HFFc6 (cell line): ENCODE measurements at regions not wholly inside any gene's neighbourhood (a gene's known extent, or its start where the extent isn't known, plus 50 kb on each side); places are given as distances from the start of the nearest gene placed in this dataset.

Experiments used
- DNase-seq: peaks from one replicate; pipeline ENCODE4 v3.0.0-alpha.2; 2018
- H3K27ac Mint-ChIP-seq: 2 replicates; pipeline ENCODE4 v1.8.0; 2020; ENCODE audit warnings: mild to moderate bottlenecking, mixed read lengths
- H3K27me3 Mint-ChIP-seq: 2 replicates; pipeline ENCODE4 v1.8.0; 2021; ENCODE audit warnings: mild to moderate bottlenecking, moderate library complexity, mixed read lengths; ENCODE audit not compliant: insufficient read depth
- H3K36me3 Mint-ChIP-seq: 2 replicates; pipeline ENCODE4 v1.8.0; 2021; ENCODE audit warnings: low read depth, mixed read lengths
- H3K4me1 Mint-ChIP-seq: 2 replicates; pipeline ENCODE4 v1.8.0; 2020; ENCODE audit warnings: low read depth, mixed read lengths
- H3K4me3 Mint-ChIP-seq: 2 replicates; pipeline ENCODE4 v1.8.0; 2020; ENCODE audit warnings: mild to moderate bottlenecking, moderate library complexity, mixed read lengths
- H3K9me3 Mint-ChIP-seq: 2 replicates; pipeline ENCODE4 v1.8.0; 2020; ENCODE audit warnings: mild to moderate bottlenecking, mixed read lengths
- TF ChIP-seq, protein P1 (sequence below): fragments of 200-600 bp; sonication (generic); IDR thresholded peaks from 2 replicates; pipeline ENCODE4 v1.5.0; 2021; ENCODE audit warnings: antibody characterized with exemption, mild to moderate bottlenecking

DNA sequence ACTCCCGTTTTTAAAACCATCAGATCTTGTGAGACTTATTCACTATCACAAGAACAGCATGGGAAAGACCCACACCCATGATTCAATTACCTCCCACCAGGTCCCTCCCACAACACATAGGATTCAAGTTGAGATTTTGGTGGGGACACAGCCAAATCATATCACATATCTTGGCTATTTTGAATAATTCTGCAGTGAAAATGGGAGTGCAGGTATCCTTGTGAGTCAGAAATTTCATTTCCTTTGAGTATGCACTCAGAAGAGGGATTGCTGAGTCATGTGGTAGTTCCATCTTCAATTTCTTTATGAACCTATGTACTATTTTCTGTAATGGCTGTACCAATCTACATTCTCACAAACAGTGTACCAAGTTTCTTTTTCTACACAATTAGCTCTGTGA is 125.8 kb downstream of the ANKRD7 start:
- Mint-ChIP-seq H3K4me1 (no peaks in the 10 kb centered on the region), H3K9me3 (peaks cover 16% of the 10 kb centered on the region), H3K27me3 (no peaks in the 10 kb centered on the region), H3K36me3 (no peaks in the 10 kb centered on the region), H3K4me3 (no peak overlapping the region), H3K27ac (no peak overlapping the region)
- no peak for DNase-seq
- TF ChIP-seq, protein P1, sequence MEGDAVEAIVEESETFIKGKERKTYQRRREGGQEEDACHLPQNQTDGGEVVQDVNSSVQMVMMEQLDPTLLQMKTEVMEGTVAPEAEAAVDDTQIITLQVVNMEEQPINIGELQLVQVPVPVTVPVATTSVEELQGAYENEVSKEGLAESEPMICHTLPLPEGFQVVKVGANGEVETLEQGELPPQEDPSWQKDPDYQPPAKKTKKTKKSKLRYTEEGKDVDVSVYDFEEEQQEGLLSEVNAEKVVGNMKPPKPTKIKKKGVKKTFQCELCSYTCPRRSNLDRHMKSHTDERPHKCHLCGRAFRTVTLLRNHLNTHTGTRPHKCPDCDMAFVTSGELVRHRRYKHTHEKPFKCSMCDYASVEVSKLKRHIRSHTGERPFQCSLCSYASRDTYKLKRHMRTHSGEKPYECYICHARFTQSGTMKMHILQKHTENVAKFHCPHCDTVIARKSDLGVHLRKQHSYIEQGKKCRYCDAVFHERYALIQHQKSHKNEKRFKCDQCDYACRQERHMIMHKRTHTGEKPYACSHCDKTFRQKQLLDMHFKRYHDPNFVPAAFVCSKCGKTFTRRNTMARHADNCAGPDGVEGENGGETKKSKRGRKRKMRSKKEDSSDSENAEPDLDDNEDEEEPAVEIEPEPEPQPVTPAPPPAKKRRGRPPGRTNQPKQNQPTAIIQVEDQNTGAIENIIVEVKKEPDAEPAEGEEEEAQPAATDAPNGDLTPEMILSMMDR, result no peak

DNA sequence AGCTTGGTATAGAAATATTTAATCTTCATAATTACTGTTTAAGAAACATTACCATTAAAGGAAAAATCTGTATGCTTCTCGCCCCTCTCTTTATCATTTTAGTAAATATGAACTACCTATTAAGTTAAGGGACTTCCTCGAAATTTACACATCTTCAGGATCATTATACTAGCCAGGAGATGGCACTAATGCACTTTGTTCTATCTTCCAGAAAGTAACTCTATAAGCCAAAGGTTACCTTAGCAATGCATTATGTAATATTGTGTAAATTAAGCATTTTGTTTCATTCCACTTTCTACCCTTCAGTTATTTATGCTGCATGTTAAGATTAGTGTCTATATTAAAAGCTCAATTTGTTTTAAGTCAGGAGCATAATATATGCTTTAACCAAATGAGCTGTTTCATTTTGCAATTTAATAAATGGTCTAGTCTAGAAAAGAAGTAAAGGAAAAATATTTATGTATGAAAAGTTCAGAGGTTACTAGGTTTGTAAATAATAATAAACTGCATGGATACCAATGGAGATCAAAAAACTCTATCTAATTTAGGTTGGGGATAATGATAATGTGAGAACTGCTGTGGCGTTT is 128.5 kb downstream of the ANKRD7 start:
- Mint-ChIP-seq H3K27me3 (no peaks in the 10 kb centered on the region), H3K4me3 (no peak overlapping the region), H3K9me3 (peaks cover 17% of the 10 kb centered on the region), H3K4me1 (no peaks in the 10 kb centered on the region), H3K27ac (no peak overlapping the region), H3K36me3 (no peaks in the 10 kb centered on the region)
- no peak for DNase-seq
- TF ChIP-seq, protein P1, result no peak; the same call in 1 of the 2 replicates

DNA sequence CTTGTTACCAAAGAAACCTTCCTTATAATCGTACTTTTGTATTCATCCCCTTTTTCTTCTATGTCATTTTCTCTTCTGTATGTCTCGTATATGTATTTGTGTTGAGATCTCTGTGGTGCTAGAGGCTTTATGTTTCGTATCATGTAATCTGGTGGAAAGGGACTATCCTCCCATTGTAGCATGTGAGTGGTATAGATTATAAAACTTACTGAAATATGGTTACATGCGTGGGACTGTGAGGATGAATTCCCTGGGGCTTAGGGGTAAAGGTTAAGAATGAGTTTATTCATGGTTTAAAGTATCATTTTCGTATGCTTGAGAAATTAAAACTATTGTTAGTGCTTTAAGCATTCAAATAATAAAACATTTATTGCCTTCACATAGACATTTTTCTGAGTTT is 141.9 kb downstream of the ANKRD7 start:
- Mint-ChIP-seq H3K36me3 (no peaks in the 10 kb centered on the region), H3K27me3 (peaks cover 2% of the 10 kb centered on the region; the same call in 1 of the 2 replicates), H3K27ac (no peak overlapping the region), H3K9me3 (peaks cover 16% of the 10 kb centered on the region), H3K4me1 (no peaks in the 10 kb centered on the region), H3K4me3 (no peak overlapping the region)
- no peak for DNase-seq
- TF ChIP-seq, protein P1, result no peak

DNA sequence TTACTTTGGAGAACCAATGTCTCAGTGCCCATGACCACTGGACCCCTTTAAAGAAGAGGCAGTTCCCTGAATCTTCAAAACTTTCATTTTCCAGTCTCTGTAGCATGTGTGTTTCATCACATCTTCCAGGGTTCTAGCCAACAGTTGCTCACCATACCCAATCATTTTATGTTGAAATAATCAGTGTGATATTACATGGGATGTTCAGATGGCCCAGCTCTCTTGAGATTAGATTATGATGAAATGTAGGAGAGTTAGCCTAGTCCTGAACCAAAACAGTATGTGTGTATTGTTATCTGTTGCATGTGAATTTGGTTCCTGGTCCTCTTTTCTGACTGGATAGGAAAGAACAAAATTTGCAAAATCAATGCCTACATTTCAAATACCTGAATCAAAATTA is 144.5 kb downstream of the ANKRD7 start:
- Mint-ChIP-seq H3K27ac (no peak overlapping the region), H3K4me1 (no peaks in the 10 kb centered on the region), H3K9me3 (peaks cover 34% of the 10 kb centered on the region), H3K27me3 (peaks cover 2% of the 10 kb centered on the region; the same call in 1 of the 2 replicates), H3K36me3 (no peaks in the 10 kb centered on the region), H3K4me3 (no peak overlapping the region)
- TF ChIP-seq, protein P1, result no peak
- DNase-seq, result no peak

DNA sequence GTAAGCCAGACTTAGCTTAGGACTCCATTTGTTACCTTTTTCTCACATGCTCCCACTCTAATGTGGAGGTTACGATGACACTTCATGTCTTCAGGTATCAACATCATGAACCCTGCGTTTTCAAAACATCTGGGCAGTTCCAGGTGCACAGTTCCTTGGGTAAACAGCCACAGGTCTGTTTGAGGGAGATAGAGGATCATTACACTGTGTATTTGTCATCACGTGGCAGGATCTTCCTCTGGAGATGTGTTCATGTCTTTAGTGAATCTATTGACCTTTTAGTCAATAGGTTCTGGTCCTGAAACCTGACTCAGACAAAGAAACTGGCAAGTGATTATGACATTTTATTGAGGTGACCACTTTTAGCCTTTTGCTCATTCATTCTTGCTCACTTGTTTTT is 145.5 kb downstream of the ANKRD7 start:
- H3K4me3 Mint-ChIP-seq, result no peak overlapping the region
- H3K27me3 Mint-ChIP-seq, result peaks cover 2% of the 10 kb centered on the region; the same call in 1 of the 2 replicates
- H3K27ac Mint-ChIP-seq, result no peak overlapping the region
- H3K36me3 Mint-ChIP-seq, result no peaks in the 10 kb centered on the region
- no peak for DNase-seq
- peaks cover 38% of the 10 kb centered on the region for H3K9me3 Mint-ChIP-seq
- no peaks in the 10 kb centered on the region for H3K4me1 Mint-ChIP-seq
- TF ChIP-seq, protein P1, result no peak
